ENCODE measurements at regions not wholly inside any gene's neighbourhood (a gene's known extent, or its start where the extent isn't known, plus 50 kb on each side); places are given as distances from the start of the nearest gene placed in this dataset.

- no peak overlapping the region for H3K9ac ChIP-seq (ENCODE audit: control insufficient read depth, insufficient read depth, low read length)
- H2AFZ ChIP-seq (ENCODE audit: control insufficient read depth, low read depth, low read length): no peak overlapping the region
- no peaks in the 10 kb centered on the region for H3K36me3 ChIP-seq (ENCODE audit: control insufficient read depth in 2 of 2, insufficient read depth in 2 of 2, low read length in 1 of 2)
- no peak for ATAC-seq
- no peak overlapping the region for H3K4me2 ChIP-seq (ENCODE audit: control insufficient read depth, insufficient read depth)
- ChIA-PET CTCF (no interaction called here), POLR2A (no interaction called here), SMC1A (ENCODE audit: uncharacterized antibody, unreplicated experiment) (no interaction called here), RAD21 (ENCODE audit: unreplicated experiment) (no interaction called here)
- no peaks in the 10 kb centered on the region for H3K4me1 ChIP-seq (ENCODE audit: control insufficient read depth, insufficient read depth, low read length)
- no peak overlapping the region for H3K27ac ChIP-seq (ENCODE audit: control insufficient read depth, insufficient read depth)
- no peak overlapping the region for H3K4me3 ChIP-seq
- no peaks in the 10 kb centered on the region for H4K20me1 ChIP-seq (ENCODE audit: control insufficient read depth, insufficient read depth)
- DNase-seq (ENCODE audit: low read depth, low spot score): no peak
- H3K27me3 ChIP-seq (replicated peaks in 1 of 2; ENCODE audit: control insufficient read depth in 2 of 2, insufficient read depth in 2 of 2, low read length in 1 of 2): no peaks in the 10 kb centered on the region
- in situ Hi-C loops (cut with MboI): no loop called here
- intact Hi-C loops (cut with micrococcal nuclease; ENCODE audit: unreplicated experiment): no loop called here
- no peaks in the 10 kb centered on the region for H3K9me3 ChIP-seq (replicated peaks; ENCODE audit: control insufficient read depth, insufficient read depth, low read length)
- TF ChIP-seq RELA (IDR thresholded peaks at IDR 0.05; ENCODE audit: borderline replicate concordance, partially characterized antibody) (no peak), EP300 (IDR thresholded peaks at IDR 0.05; ENCODE audit: borderline replicate concordance in 1 of 2, control insufficient read depth in 1 of 2, low read depth in 2 of 2, low read length in 2 of 2) (no peak), NFYB (IDR thresholded peaks at IDR 0.05; ENCODE audit: insufficient read depth, low read depth, low read length) (no peak), EGR1 (IDR thresholded peaks at IDR 0.05; ENCODE audit: borderline replicate concordance in 1 of 2, low read depth in 2 of 2, low read length in 2 of 2) (no peak), HDAC6 (IDR thresholded peaks at IDR 0.05; ENCODE audit: unreplicated experiment) (no peak), YY1 (IDR thresholded peaks at IDR 0.05; ENCODE audit: low read depth, low read length) (no peak), PKNOX1 (IDR thresholded peaks at IDR 0.05) (no peak), RAD51 (IDR thresholded peaks at IDR 0.05) (no peak), BHLHE40 (IDR thresholded peaks at IDR 0.05; ENCODE audit: borderline replicate concordance in 1 of 2, low read depth in 2 of 2, low read length in 1 of 2) (no peak), STAT1 (conservative IDR thresholded peaks at IDR 0.05) (no peak), BCL11A (IDR thresholded peaks at IDR 0.05; ENCODE audit: low read depth, low read length) (no peak), TARDBP (IDR thresholded peaks at IDR 0.05; ENCODE audit: borderline replicate concordance) (no peak)
- TF ChIP-seq, protein P1, sequence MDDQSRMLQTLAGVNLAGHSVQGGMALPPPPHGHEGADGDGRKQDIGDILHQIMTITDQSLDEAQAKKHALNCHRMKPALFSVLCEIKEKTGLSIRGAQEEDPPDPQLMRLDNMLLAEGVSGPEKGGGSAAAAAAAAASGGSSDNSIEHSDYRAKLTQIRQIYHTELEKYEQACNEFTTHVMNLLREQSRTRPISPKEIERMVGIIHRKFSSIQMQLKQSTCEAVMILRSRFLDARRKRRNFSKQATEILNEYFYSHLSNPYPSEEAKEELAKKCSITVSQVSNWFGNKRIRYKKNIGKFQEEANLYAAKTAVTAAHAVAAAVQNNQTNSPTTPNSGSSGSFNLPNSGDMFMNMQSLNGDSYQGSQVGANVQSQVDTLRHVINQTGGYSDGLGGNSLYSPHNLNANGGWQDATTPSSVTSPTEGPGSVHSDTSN (IDR thresholded peaks at IDR 0.05; ENCODE audit: insufficient replicate concordance, low read depth, low read length): no peak
- TF ChIP-seq, protein P2, sequence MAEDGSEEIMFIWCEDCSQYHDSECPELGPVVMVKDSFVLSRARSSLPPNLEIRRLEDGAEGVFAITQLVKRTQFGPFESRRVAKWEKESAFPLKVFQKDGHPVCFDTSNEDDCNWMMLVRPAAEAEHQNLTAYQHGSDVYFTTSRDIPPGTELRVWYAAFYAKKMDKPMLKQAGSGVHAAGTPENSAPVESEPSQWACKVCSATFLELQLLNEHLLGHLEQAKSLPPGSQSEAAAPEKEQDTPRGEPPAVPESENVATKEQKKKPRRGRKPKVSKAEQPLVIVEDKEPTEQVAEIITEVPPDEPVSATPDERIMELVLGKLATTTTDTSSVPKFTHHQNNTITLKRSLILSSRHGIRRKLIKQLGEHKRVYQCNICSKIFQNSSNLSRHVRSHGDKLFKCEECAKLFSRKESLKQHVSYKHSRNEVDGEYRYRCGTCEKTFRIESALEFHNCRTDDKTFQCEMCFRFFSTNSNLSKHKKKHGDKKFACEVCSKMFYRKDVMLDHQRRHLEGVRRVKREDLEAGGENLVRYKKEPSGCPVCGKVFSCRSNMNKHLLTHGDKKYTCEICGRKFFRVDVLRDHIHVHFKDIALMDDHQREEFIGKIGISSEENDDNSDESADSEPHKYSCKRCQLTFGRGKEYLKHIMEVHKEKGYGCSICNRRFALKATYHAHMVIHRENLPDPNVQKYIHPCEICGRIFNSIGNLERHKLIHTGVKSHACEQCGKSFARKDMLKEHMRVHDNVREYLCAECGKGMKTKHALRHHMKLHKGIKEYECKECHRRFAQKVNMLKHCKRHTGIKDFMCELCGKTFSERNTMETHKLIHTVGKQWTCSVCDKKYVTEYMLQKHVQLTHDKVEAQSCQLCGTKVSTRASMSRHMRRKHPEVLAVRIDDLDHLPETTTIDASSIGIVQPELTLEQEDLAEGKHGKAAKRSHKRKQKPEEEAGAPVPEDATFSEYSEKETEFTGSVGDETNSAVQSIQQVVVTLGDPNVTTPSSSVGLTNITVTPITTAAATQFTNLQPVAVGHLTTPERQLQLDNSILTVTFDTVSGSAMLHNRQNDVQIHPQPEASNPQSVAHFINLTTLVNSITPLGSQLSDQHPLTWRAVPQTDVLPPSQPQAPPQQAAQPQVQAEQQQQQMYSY (CRISPR knock-in tag; IDR thresholded peaks at IDR 0.05): no peak
- BruUV-seq (replicated peaks): no TSS peak
- no peak for FAIRE-seq
- WGBS (ENCODE audit: insufficient coverage, insufficient replicate concordance, low lambda C conversion rate, missing lambda C conversion rate): 1% methylated on average over 4 of the region's 4 CpGs
- H3K79me2 ChIP-seq (ENCODE audit: control insufficient read depth, insufficient read depth, low read length): no peaks in the 10 kb centered on the region
Observed at GRCh38 chr6:66533921-66534404, 826.9 kb upstream of the EYS start.
